HG03064 (cell line): ENCODE measurements at regions not wholly inside any gene's neighbourhood (a gene's known extent, or its start where the extent isn't known, plus 50 kb on each side); places are given as distances from the start of the nearest gene placed in this dataset.

Experiments
- ATAC-seq: cut with Tn5 transposase; IDR thresholded peaks from one replicate; pipeline ENCODE4 v1.9.1; 2021; ENCODE audit warnings: low read depth; ENCODE audit not compliant: unreplicated experiment

- no peak for ATAC-seq
Measured at GRCh38 chr3:152095472-152095871, 173.3 kb upstream of the MBNL1 start.

GRCh38 chr3:152096280-152096906 is 172.3 kb upstream of the MBNL1 start:
- ATAC-seq = no peak

- no peak for ATAC-seq
Measured at GRCh38 chr3:152097120-152097519, 171.6 kb upstream of the MBNL1 start.

- no peak for ATAC-seq
Measured at GRCh38 chr3:152097770-152098169, 171.0 kb upstream of the MBNL1 start.

GRCh38 chr3:152100491-152101132 is 168.1 kb upstream of the MBNL1 start:
- ATAC-seq = peak; percentile 97

GRCh38 chr3:152102410-152102809 is 166.3 kb upstream of the MBNL1 start:
- no peak for ATAC-seq

GRCh38 chr3:152103257-152103656 is 165.5 kb upstream of the MBNL1 start:
- no peak for ATAC-seq

GRCh38 chr3:152104847-152105415 is 163.8 kb upstream of the MBNL1 start:
- ATAC-seq = no peak

GRCh38 chr3:152105446-152105845 is 163.3 kb upstream of the MBNL1 start:
- no peak for ATAC-seq

- no peak for ATAC-seq
Measured at GRCh38 chr3:152109038-152109437, 159.7 kb upstream of the MBNL1 start.

GRCh38 chr3:152113413-152113812 is 155.3 kb upstream of the MBNL1 start:
- ATAC-seq = no peak

- no peak for ATAC-seq
Measured at GRCh38 chr3:152113992-152114651, 154.6 kb upstream of the MBNL1 start.

GRCh38 chr3:152120601-152121269 is 148.0 kb upstream of the MBNL1 start:
- ATAC-seq = no peak

GRCh38 chr3:152121270-152121636 is 147.5 kb upstream of the MBNL1 start:
- ATAC-seq = no peak

- ATAC-seq = no peak
Measured at GRCh38 chr3:152122851-152123250, 145.9 kb upstream of the MBNL1 start.

GRCh38 chr3:152123457-152123856 is 145.3 kb upstream of the MBNL1 start:
- no peak for ATAC-seq

GRCh38 chr3:152126260-152126659 is 142.5 kb upstream of the MBNL1 start:
- no peak for ATAC-seq

- peak; percentile 99 for ATAC-seq
Measured at GRCh38 chr3:152127058-152127457, 141.7 kb upstream of the MBNL1 start.

GRCh38 chr3:152128356-152128755 is 140.4 kb upstream of the MBNL1 start:
- ATAC-seq = no peak

- ATAC-seq = no peak
Measured at GRCh38 chr3:152139651-152140050, 129.1 kb upstream of the MBNL1 start.

GRCh38 chr3:152146461-152146860 is 122.3 kb upstream of the MBNL1 start:
- no peak for ATAC-seq
